Cardiac muscle cell (in vitro differentiated cells and primary cell): ENCODE measurements at regions not wholly inside any gene's neighbourhood (a gene's known extent, or its start where the extent isn't known, plus 50 kb on each side); places are given as distances from the start of the nearest gene placed in this dataset.

Experiments used
- DNase-seq, 2 donors: peaks; one replicate each; pipeline versions ENCODE4 v3.0.0 to v3.0.0-alpha.2; 2010 to 2017; ENCODE audit warnings: low read depth in 1 of 2, low spot score in 1 of 2
- H3K27ac ChIP-seq: fragments of 200-600 bp; sonication (generic); 2 replicates; pipeline ENCODE4 v1.5.1; 2016
- H3K27me3 ChIP-seq: fragments of 200-600 bp; sonication (generic); 2 replicates; pipeline ENCODE4 v1.6.0; 2016; ENCODE audit warnings: control low read depth
- H3K36me3 ChIP-seq: fragments of 200-600 bp; sonication (generic); 2 replicates; pipeline ENCODE4 v1.5.1; 2016; ENCODE audit warnings: control low read depth
- H3K4me1 ChIP-seq: fragments of 200-600 bp; sonication (generic); 2 replicates; pipeline ENCODE4 v1.8.1; 2017; ENCODE audit warnings: low read depth, mild to moderate bottlenecking, mixed run types
- H3K4me3 ChIP-seq: fragments of 200-600 bp; sonication (generic); 2 replicates; pipeline ENCODE4 v1.5.1; 2016; ENCODE audit warnings: mild to moderate bottlenecking
- H3K9me3 ChIP-seq: fragments of 200-600 bp; sonication (generic); 2 replicates; pipeline ENCODE4 v1.5.1; 2017; ENCODE audit warnings: low read depth, mild to moderate bottlenecking, control low read depth
- CTCF ChIP-seq: IDR thresholded peaks from 2 replicates; pipeline ENCODE4 v1.5.1; 2012; ENCODE audit warnings: low read depth, mild to moderate bottlenecking, low read length

- no peaks in the 10 kb centered on the region for H3K36me3 ChIP-seq
- no peak overlapping the region for H3K4me3 ChIP-seq
- no peak for TF ChIP-seq CTCF
- no peak overlapping the region for H3K27ac ChIP-seq
- DNase-seq = no peak
- H3K4me1 ChIP-seq = peaks cover 25% of the 10 kb centered on the region
- peaks cover 8% of the 10 kb centered on the region for H3K27me3 ChIP-seq
- H3K9me3 ChIP-seq = no peaks in the 10 kb centered on the region
Measured at GRCh38 chr16:75942936-75943335, 216.6 kb upstream of the CPHXL start.

GRCh38 chr16:75943705-75944514 lies 217.6 kb upstream of the CPHXL start:
- DNase-seq = no peak
- Histone ChIP-seq H3K9me3 (no peaks in the 10 kb centered on the region), H3K4me3 (no peak overlapping the region), H3K27ac (no peak overlapping the region), H3K27me3 (peaks cover 8% of the 10 kb centered on the region), H3K36me3 (no peaks in the 10 kb centered on the region), H3K4me1 (peaks cover 25% of the 10 kb centered on the region)
- no peak for TF ChIP-seq CTCF

- no peaks in the 10 kb centered on the region for H3K9me3 ChIP-seq
- no peak for DNase-seq
- no peaks in the 10 kb centered on the region for H3K36me3 ChIP-seq
- no peak overlapping the region for H3K27ac ChIP-seq
- no peak overlapping the region for H3K4me3 ChIP-seq
- no peaks in the 10 kb centered on the region for H3K27me3 ChIP-seq
- peaks cover 18% of the 10 kb centered on the region for H3K4me1 ChIP-seq
- TF ChIP-seq CTCF = no peak
Measured at GRCh38 chr16:75945916-75946457, 219.7 kb upstream of the CPHXL start.

GRCh38 chr16:75947626-75948239 lies 221.4 kb upstream of the CPHXL start:
- TF ChIP-seq CTCF = no peak
- DNase-seq = no peak
- Histone ChIP-seq H3K27me3 (no peaks in the 10 kb centered on the region), H3K27ac (no peak overlapping the region), H3K4me3 (no peak overlapping the region), H3K4me1 (peaks cover under 1% of the 10 kb centered on the region), H3K9me3 (no peaks in the 10 kb centered on the region), H3K36me3 (no peaks in the 10 kb centered on the region)

GRCh38 chr16:75948441-75948840 lies 222.2 kb upstream of the CPHXL start:
- Histone ChIP-seq H3K4me3 (no peak overlapping the region), H3K27ac (no peak overlapping the region), H3K27me3 (no peaks in the 10 kb centered on the region), H3K36me3 (no peaks in the 10 kb centered on the region), H3K9me3 (no peaks in the 10 kb centered on the region), H3K4me1 (no peaks in the 10 kb centered on the region)
- DNase-seq = no peak
- TF ChIP-seq CTCF = no peak
